Activated CD8-positive, alpha-beta memory T cell treated with anti-CD3 and anti-CD28 coated beads, Interleukin-2, amount 10 ng/mL, durations not matched to agents 7 days and 5 days (primary cell): ENCODE measurements at regions not wholly inside any gene's neighbourhood (a gene's known extent, or its start where the extent isn't known, plus 50 kb on each side); places are given as distances from the start of the nearest gene placed in this dataset.

Experiments
- ATAC-seq: fragments of 150-1000 bp; cut with Tn5 transposase; one replicate; pipeline ENCODE4 v1.10.0; 2021; ENCODE audit warnings: moderate library complexity
- CTCF ChIA-PET: fragments of 350-600 bp; sonication (Branson Sonifier 250); formaldehyde crosslinking; loops from one replicate; lab custom pipeline; 2021; ENCODE audit warnings: antibody characterized with exemption; lab: Charles Lee
- DNase-seq: peaks from one replicate; pipeline ENCODE4 v3.0.0-alpha.2; 2020
- H3K27ac Mint-ChIP-seq: one replicate; pipeline ENCODE4 v1.8.0; 2021; ENCODE audit warnings: mild to moderate bottlenecking, mixed read lengths
- H3K27me3 Mint-ChIP-seq: one replicate; pipeline ENCODE4 v1.8.0; 2021; ENCODE audit warnings: mixed read lengths
- H3K36me3 Mint-ChIP-seq: one replicate; pipeline ENCODE4 v1.8.0; 2021; ENCODE audit warnings: mild to moderate bottlenecking, mixed read lengths
- H3K4me1 Mint-ChIP-seq: one replicate; pipeline ENCODE4 v1.8.0; 2021; ENCODE audit warnings: mixed read lengths
- H3K4me3 Mint-ChIP-seq: one replicate; pipeline ENCODE4 v1.8.0; 2021; ENCODE audit warnings: mild to moderate bottlenecking, moderate library complexity, mixed read lengths
- H3K9me3 Mint-ChIP-seq: one replicate; pipeline ENCODE4 v1.8.0; 2022; ENCODE audit warnings: low read depth, mixed read lengths

DNA sequence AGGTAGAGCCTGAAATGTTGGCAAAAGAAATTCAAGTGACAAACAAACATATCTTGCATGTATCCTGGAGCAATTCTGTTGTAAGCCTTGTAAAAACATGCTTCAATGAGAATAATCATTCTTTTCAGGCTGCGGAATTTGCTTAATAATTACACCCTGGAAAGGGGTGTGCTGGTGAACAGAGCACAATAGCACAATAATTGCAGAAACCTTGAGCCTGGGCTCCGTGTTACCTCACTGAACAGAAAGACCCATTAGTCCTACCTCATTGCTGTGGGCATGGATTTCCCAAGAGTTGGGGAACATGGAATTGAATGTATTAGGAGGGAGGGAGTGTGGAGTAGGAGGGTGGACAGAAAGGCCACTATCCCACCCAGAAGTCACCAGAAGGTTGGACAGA, 168.0 kb upstream of the ALKAL2 start:
- Mint-ChIP-seq H3K27ac (no peak overlapping the region), H3K36me3 (no peaks in the 10 kb centered on the region), H3K4me3 (no peak overlapping the region), H3K27me3 (peaks cover 32% of the 10 kb centered on the region), H3K4me1 (peaks cover 13% of the 10 kb centered on the region), H3K9me3 (no peaks in the 10 kb centered on the region)
- no peak for DNase-seq
- CTCF ChIA-PET, result no interaction called here
- ATAC-seq, result no peak

DNA sequence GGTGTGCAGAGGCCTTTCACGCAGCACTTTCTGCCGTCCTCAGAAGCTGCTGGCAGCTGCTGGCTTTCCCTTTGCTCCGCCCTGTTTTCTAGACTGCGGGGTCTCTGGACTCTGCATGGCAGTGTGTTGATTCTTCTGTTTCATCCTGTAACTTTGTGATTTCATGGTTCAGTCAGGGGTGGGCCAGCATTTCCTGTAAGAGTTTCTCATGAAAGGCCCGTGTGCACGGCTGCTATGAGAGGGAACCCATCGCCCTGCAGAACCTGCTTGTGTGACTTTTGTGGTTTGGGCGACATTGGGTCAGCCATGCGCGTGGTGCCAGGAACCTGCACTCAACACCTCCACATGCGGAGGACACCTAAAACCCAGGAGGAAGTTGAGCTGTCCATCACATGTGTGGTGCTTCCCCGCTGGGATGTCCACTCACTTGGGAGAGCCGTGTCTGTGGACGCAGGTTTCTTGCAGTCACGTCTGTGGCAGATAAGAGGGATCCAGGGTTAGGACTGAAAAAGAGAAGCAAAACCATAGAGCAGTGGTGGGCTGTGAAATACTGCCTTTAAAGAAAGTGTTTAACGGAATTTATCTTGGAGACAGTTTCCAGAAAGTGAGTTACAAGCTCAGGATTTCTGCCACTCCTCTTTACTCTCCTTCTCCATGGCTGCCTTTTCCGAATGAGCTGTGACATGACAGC, 167.3 kb upstream of the ALKAL2 start:
- Mint-ChIP-seq H3K4me3 (no peak overlapping the region), H3K4me1 (peaks cover 7% of the 10 kb centered on the region), H3K36me3 (no peaks in the 10 kb centered on the region), H3K27ac (no peak overlapping the region), H3K9me3 (no peaks in the 10 kb centered on the region), H3K27me3 (peaks cover 24% of the 10 kb centered on the region)
- DNase-seq, result no peak
- ATAC-seq, result no peak
- CTCF ChIA-PET, result no interaction called here

DNA sequence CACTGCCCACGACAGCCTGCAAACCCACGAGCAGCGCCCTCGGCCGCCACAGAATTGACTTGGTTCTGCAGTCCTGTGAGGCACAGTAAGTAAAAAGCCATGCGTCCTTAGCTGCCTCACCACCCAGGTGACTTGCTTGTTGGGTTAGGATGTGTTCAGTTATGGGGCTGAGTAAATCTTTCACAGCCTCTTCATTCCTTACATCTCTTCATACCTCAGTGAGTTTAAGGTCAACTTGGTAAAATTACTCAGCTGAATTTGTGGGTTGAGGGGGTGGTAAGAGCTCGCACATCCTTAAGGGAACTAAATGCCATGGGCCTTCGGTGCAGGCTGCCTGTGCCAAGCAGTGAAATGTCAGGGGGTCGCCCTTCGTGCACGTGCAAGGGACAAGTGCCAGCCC, 165.2 kb upstream of the ALKAL2 start:
- CTCF ChIA-PET, result no interaction called here
- no peaks in the 10 kb centered on the region for H3K9me3 Mint-ChIP-seq
- no peak for ATAC-seq
- peaks cover 11% of the 10 kb centered on the region for H3K27me3 Mint-ChIP-seq
- no peak for DNase-seq
- peaks cover 7% of the 10 kb centered on the region for H3K4me1 Mint-ChIP-seq
- H3K4me3 Mint-ChIP-seq, result no peak overlapping the region
- H3K27ac Mint-ChIP-seq, result no peak overlapping the region
- no peaks in the 10 kb centered on the region for H3K36me3 Mint-ChIP-seq

DNA sequence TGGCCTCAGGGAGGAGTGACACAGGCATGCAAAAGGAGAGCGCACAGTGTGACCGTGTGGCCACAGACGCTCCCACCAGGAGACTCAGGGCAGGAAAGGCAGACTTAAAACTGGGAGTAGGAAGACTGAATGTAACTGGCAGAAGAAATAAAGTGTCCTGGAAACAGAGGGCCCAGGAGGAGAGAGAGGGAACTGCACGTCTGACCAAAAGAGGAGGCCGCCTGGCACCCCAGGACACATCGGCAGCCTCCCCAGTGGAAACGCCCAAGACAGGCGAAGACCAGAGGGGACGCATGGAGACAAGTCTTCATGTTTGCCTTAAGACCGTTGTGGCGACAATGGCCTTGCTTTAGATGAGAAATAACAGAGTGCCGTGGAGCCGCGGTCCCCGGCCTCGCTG, 163.6 kb upstream of the ALKAL2 start:
- Mint-ChIP-seq H3K27ac (no peak overlapping the region), H3K36me3 (no peaks in the 10 kb centered on the region), H3K9me3 (no peaks in the 10 kb centered on the region), H3K27me3 (peaks cover 5% of the 10 kb centered on the region), H3K4me3 (no peak overlapping the region), H3K4me1 (peaks cover 2% of the 10 kb centered on the region)
- CTCF ChIA-PET, result no interaction called here
- no peak for ATAC-seq
- DNase-seq, result no peak

DNA sequence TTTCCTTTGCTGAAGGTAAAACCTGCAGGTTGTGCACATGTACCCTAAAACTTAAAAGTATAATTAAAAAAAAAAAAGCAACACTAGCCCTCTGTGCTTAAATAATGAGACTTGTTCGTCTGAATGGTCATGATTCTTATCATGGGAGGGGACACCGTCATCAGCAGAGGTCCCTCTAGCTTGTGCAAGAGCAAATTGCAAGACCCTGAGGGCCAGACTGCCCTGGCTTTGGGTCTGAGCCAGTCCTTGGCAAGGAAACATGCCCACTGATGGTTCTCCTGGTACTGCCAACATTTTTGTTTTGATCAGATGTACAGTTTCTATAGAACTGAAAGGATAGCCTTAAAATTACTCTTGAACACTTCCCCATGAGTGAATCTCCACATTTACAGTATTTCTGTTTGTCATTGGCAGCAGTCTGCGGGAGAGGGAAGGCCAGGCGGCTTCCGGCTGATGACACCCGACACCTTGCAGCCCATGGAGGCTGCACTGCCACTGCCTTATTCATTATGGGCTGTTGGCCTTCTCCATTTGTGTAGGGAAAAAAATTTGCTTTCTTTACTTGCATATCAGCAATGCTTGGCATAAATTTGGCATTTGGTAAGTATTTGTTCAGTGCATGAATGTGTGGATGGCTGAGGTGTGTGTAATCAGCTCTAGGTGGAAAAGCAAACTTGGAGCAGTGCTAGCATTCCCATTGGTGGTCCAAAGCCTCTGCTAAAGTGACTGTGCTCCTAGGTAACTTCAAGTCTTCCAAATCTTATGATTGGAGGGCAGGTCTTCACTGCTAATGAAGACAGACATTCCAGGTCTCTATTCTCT, 161.6 kb upstream of the ALKAL2 start:
- Mint-ChIP-seq H3K4me1 (peaks cover 6% of the 10 kb centered on the region), H3K9me3 (no peaks in the 10 kb centered on the region), H3K27ac (no peak overlapping the region), H3K36me3 (no peaks in the 10 kb centered on the region), H3K27me3 (no peaks in the 10 kb centered on the region), H3K4me3 (no peak overlapping the region)
- peak; percentile 1 for DNase-seq
- CTCF ChIA-PET, result no interaction called here
- ATAC-seq, result no peak

DNA sequence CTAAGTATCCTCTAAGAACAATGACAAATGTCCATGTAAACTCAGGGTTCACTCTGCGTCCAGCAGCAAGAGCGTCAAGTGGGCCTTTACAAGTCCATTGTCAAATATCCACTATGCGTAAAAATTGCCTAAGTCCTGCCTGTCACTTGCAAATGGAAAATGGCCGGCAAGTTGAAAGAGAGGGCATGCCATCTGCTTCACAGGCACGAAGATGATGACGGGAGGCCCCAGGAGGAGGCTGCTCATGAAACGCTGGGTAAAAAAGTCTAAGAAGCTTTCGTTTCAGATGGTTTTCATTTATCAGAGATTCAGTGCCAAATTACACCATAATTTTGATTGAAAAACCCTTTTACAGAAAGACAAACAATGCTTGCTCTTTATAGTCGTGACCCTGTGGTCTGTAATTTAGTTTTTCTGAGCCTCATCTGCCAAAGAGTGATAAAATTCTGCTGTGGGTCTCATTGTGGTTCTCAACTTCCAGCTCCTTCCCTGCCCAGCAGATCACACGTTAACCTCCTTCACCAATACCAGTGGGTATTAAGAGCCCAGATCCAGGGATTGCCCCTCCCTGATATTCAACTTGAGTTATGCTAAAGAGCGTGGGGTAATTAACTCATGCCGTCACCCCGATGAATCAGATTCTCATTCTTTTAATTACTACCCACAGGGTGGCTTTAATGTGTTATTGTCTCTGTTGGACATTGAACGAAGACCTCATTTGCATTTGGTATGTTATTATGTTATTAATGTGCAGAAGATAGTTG, 160.2 kb upstream of the ALKAL2 start:
- Mint-ChIP-seq H3K4me1 (peaks cover 6% of the 10 kb centered on the region), H3K36me3 (no peaks in the 10 kb centered on the region)

DNA sequence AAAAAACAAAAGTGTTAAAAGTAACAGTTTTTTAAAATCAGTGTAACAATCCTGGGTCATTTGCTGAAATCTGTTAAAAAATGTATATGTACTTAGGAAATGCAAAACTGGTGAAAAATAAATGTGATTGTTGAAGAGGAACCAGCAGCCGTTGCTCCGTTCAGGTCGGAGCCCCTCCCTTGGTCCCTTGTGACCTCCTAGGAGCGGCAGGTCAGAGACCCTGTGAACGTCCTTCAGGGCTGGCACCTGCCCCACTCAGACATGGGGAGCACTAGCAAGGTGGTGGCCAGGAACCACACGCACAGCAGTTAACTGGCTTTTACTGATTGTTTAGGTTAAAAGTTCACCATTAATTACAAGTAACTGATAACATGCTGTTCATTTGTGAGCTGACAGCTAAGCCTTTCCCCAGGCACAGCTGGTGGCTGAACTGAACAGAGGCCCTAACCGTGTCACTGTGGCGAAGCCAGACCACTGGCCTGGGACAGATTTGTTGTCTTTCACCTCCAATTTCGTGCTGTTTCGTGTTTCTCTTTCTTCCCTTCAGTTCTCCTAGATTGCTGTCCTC, 159.2 kb upstream of the ALKAL2 start:
- Mint-ChIP-seq H3K4me3 (no peak overlapping the region), H3K36me3 (no peaks in the 10 kb centered on the region), H3K9me3 (no peaks in the 10 kb centered on the region), H3K4me1 (peaks cover 6% of the 10 kb centered on the region), H3K27me3 (no peaks in the 10 kb centered on the region), H3K27ac (no peak overlapping the region)
- DNase-seq, result no peak
- CTCF ChIA-PET, result no interaction called here
- ATAC-seq, result no peak

More for the DNA sequence above, 160.2 kb upstream of the ALKAL2 start:
- no peaks in the 10 kb centered on the region for H3K9me3 Mint-ChIP-seq
- no peak for DNase-seq
- H3K27ac Mint-ChIP-seq, result no peak overlapping the region
- CTCF ChIA-PET, result interaction anchor here (1.3 kb wide), 1 partner anchor 11 kb away, joined by 3 read pairs; no protein-coding TSS in a partner anchor
- no peak overlapping the region for H3K4me3 Mint-ChIP-seq
- no peak for ATAC-seq
- H3K27me3 Mint-ChIP-seq, result no peaks in the 10 kb centered on the region

DNA sequence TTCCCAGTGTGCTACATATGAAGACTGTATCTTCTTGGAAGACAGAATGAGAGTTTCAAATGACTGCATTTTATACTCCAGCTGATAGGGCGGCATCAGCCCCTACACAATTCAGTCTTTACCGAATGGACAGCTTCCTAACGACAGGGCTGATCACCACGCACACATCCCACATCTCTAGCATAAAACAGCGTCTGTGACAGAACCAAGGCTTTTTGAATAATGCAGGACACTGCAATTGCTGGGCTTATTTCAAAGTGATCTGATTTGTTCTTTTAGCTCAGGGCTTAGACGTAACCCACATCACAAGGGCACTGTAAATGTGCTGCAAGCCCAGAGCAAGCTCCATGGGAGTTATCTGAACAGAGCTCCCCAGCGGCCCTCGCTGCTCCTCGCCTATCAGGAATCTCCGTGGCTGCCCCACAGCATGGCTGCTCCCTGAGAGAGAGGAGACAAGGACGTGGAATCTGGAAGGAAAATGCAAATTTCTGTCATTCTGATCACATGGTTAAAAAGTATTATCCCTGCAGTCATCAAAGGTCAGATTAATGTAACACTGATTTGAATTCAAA, 158.5 kb upstream of the ALKAL2 start:
- no peaks in the 10 kb centered on the region for H3K9me3 Mint-ChIP-seq
- no peak overlapping the region for H3K27ac Mint-ChIP-seq
- CTCF ChIA-PET, result no interaction called here
- ATAC-seq (no peak), DNase-seq (no peak)
- no peaks in the 10 kb centered on the region for H3K27me3 Mint-ChIP-seq
- no peak overlapping the region for H3K4me3 Mint-ChIP-seq
- H3K4me1 Mint-ChIP-seq, result peaks cover 11% of the 10 kb centered on the region
- no peaks in the 10 kb centered on the region for H3K36me3 Mint-ChIP-seq

DNA sequence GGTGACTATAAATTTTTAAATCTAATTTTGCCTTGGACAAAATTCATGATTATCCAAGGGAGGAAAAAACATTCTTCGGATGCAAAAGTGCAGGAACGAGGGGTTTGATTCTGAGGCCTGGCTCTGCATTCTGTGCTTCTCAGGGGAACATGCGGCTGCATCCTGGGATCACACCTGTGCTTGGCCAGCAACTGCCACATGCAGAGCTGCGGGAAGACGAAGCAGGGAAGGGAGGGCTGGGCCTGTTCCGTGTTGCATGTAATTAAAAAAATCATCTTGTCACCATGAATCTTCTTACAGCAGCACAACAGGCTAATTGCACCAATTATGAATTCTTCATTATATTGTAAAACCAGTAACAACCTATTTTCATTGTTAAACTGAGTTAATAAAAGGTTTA, 158.0 kb upstream of the ALKAL2 start:
- ATAC-seq (no peak), DNase-seq (no peak)
- H3K27me3 Mint-ChIP-seq, result no peaks in the 10 kb centered on the region
- no peaks in the 10 kb centered on the region for H3K9me3 Mint-ChIP-seq
- H3K27ac Mint-ChIP-seq, result no peak overlapping the region
- H3K4me1 Mint-ChIP-seq, result peaks cover 15% of the 10 kb centered on the region
- H3K36me3 Mint-ChIP-seq, result no peaks in the 10 kb centered on the region
- H3K4me3 Mint-ChIP-seq, result no peak overlapping the region
- CTCF ChIA-PET, result no interaction called here

DNA sequence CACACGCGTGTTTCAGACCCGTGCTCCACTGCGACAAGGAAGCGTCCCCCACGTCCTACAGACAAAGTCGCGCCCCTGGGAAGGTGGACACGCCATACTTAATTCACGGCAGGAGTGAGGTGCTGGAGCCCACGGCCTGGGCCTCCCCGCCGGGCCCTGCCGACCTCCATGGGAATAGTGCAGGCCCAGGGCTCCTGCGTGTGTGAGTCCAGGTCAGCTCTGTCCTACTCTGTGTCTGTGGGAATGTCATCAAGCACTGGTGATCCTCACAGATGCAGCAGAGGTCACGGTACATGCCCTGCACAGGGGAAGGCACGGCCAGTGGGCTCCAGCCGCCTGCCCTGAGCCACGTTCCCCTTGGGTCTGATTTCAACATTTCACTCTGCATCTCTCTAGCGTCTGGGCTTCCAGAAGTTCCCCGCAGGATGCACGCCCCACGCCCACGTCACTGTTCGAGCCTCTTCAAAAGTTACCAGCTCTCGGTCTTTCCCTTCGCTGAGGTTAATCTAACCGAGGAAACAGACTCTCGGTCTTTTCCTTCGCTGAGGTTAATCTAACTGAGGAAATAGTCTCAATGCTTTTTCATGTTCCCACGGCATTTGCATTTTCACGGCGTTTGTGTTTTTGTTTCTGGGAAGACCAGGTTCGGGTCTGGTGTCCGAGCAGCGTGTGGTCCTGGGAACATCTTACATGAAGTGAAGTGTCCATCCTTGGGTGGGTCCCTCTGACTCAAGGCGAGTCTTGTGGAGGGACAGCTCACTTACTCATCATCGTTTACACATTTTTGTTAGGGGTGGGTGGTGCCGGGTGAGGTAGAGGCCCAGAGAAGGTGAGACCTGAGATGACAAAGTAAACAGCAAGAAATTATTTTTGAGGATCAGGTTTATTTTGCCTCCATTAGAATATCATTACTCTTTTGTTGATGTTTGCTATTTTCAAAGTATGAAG, 157.3 kb upstream of the ALKAL2 start:
- ATAC-seq, result no peak
- no peak overlapping the region for H3K27ac Mint-ChIP-seq
- CTCF ChIA-PET, result no interaction called here

DNA sequence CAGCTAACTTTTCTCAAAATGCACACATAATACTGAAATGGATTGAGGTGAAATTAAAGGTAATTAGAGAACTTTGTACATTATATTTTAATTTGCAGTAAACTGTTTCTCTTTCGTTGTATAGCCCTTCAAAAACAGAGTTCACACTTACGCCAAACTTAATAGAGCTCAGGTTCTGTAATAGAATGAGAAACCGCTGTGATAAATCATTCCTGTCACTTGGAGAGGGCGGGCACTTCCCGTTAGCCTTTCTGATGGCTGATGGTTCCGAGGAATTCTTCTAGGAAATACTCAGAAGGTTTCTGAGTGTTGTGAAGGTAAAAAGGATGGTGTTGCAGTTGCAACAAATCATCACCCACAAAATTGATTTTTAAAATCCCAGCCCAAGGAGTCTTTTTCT, 155.8 kb upstream of the ALKAL2 start:
- peaks cover 18% of the 10 kb centered on the region for H3K4me1 Mint-ChIP-seq
- DNase-seq, result no peak
- no peak for ATAC-seq
- H3K36me3 Mint-ChIP-seq, result no peaks in the 10 kb centered on the region
- H3K9me3 Mint-ChIP-seq, result no peaks in the 10 kb centered on the region
- no peaks in the 10 kb centered on the region for H3K27me3 Mint-ChIP-seq
- no peak overlapping the region for H3K27ac Mint-ChIP-seq
- CTCF ChIA-PET, result no interaction called here
- no peak overlapping the region for H3K4me3 Mint-ChIP-seq

More for the DNA sequence above, 157.3 kb upstream of the ALKAL2 start:
- Mint-ChIP-seq H3K4me3 (no peak overlapping the region), H3K36me3 (no peaks in the 10 kb centered on the region), H3K4me1 (peaks cover 18% of the 10 kb centered on the region), H3K27me3 (no peaks in the 10 kb centered on the region), H3K9me3 (no peaks in the 10 kb centered on the region)
- DNase-seq, result no peak

DNA sequence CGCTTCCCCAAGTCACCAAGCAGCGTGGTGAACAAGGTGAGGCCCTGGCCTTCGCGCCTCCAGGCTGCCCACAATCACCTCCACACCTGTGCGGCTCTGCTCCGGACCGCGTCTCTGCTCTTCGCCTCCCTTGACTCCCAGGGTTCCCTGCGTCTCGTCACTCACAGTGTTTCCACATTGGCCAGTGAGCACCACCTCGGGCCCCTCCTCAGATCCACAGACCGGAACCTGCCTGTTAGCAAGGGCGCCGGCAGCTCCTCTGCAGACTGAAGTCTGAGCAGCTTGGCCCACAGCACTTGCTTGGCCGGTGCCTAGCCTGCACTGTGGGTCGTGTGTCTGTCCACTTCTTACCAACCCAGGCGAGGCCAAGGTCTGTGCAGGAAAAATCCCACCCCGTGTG, 155.3 kb upstream of the ALKAL2 start:
- no peak overlapping the region for H3K4me3 Mint-ChIP-seq
- H3K27ac Mint-ChIP-seq, result no peak overlapping the region
- DNase-seq (no peak), ATAC-seq (no peak)
- H3K9me3 Mint-ChIP-seq, result no peaks in the 10 kb centered on the region
- peaks cover 22% of the 10 kb centered on the region for H3K4me1 Mint-ChIP-seq
- CTCF ChIA-PET, result no interaction called here
- no peaks in the 10 kb centered on the region for H3K27me3 Mint-ChIP-seq
- H3K36me3 Mint-ChIP-seq, result no peaks in the 10 kb centered on the region
